GM13977 (cell line): ENCODE measurements at regions not wholly inside any gene's neighbourhood (a gene's known extent, or its start where the extent isn't known, plus 50 kb on each side); places are given as distances from the start of the nearest gene placed in this dataset.

Experiments
- DNase-seq: peaks from one replicate; pipeline ENCODE4 v3.0.0; 2012; ENCODE audit warnings: low spot score
- CTCF ChIP-seq: IDR thresholded peaks from 2 replicates; pipeline ENCODE4 v1.5.1; 2012; ENCODE audit warnings: mild to moderate bottlenecking, control low read depth; ENCODE audit not compliant: insufficient read depth; ENCODE audit errors: extremely low read depth, missing control alignments
- in situ Hi-C: fragments of 300-500 bp; cut with MboI; formaldehyde crosslinking; loops from one replicate; pipeline ENCODE4 v1.12.0; 2022; ENCODE audit warnings: low sequenced_read_pairs, low pct_unique_long_range_greater_than_20kb, mixed read lengths, inconsistent platforms; ENCODE audit not compliant: unreplicated experiment

GRCh38 chr6:104356197-104356596, 503.5 kb downstream of the HACE1 start:
- in situ Hi-C loops = no loop called here
- DNase-seq = no peak
- no peak for TF ChIP-seq CTCF

DNA sequence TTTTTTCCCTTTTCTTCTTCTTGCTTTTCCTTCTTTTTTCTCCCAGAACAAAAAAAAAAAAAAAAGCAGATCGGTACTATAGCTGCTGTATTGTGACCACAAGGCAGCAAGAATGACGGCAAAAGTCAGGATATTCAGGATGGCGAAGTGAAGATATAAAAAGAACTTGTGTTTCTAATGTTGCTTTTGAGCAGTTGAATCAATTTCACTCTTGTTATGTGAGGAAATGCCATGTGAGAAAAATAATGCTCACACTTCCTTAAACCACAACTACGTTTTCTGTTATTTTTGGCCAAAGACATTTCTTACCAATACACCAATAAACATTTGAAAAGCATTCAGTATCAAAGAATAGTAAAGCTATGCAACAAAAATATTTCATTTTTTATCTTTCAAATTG, 510.5 kb downstream of the HACE1 start:
- in situ Hi-C loops = no loop called here

GRCh38 chr6:104344223-104344622, 515.5 kb downstream of the HACE1 start:
- in situ Hi-C loops = no loop called here
- DNase-seq = no peak
- TF ChIP-seq CTCF = no peak

More for the DNA sequence above, 510.5 kb downstream of the HACE1 start:
- no peak for DNase-seq
- no peak for TF ChIP-seq CTCF

DNA sequence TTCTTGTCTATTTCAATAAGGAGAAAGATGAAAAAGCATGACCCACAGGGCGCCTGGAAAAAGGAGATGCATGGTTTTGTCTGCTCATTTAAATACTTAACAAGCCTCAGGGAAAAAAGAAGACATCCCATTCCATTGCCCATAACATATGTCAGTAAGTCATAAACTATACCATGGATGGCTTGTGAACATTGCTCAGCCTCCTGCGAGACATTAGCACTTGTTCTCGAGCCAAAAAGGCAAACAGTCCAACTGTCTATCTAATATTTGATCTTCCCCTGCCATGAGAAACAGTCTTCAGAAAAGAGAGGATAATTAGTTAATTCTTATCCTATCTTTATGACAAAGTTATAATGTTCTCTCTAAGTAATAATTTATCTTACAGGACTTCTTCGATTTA, 527.4 kb downstream of the HACE1 start:
- in situ Hi-C loops = no loop called here
- DNase-seq = no peak
- no peak for TF ChIP-seq CTCF

DNA sequence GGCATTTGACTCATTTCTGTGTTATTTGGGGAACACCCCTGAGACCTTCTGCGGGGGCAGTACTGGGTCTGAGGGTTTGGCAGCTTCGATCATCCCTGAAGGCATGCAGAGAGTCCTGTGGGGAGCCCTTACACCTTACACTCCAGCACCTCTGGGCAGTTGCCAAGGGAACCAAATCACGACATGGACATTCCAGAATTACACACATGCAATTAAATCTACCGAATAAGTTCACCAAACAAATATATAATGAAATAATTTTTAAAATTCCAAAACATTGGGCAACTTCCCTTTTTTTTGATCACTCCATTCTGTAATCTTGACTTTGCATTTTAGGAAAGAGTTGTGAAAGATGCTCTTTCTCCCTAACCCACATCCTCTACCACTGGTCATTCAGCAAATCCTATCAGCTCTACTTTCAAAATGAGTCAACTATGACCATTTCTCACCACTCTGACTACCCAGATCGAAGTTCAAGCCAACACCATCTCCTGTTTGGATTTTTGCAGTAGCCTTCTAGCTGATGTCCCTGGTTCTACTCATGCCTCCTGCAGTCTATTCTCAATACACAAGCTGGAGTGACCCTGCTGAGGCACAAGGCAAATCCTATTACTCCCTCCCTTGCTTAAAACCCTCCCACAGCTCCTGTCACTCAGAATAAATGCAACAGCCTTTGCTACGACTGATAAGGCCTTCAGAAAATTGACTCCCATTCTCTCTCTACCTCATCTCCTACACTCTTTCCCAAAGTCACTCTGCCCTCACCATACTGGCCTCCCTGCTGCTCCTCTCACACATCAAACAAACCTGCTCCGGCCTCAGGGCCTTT, 533.3 kb downstream of the HACE1 start:
- peak; percentile 13 for DNase-seq
- in situ Hi-C loops = no loop called here
- TF ChIP-seq CTCF = no peak

DNA sequence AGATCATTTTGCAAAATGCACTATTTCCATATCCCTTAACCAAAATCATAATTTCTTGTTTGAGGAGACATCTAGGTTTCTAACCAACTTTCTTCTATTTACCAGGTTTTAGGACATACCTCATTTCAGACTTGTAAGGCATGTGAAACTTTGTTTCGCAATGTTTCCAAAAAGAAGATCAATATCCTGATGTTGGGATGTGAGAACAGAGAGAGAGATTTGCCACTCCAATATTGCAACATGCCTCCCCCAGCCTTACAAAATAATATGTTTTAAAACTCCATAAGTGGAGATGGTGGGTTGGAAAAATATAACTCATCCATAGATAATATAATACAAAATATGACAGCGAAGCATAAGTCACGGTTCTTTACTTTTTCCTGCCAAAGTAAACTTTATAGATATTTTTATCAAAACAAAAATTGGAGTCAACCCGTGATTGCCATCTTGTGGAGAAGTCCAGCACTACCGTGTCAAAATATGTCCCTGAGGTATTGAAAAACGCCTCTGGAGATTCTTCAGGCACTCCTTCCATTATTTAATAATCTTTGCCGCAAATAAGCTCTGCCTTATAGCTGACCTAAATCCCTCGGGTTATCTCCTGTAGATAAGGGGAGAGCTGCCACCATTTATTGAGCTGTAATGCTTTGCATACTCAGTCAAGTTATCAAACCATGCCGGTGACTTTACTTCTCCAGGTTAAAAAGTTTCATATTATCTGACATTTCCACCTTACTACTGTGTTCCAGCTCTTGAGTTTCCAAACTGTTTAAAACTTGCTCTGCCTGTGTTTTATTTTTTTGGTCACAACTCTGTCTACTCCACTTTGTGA, 534.2 kb downstream of the HACE1 start:
- DNase-seq = peak; percentile 20
- peak; percentile 52 for TF ChIP-seq CTCF
- in situ Hi-C loops = no loop called here
